KOPT-K1 (cell line): ENCODE measurements at regions not wholly inside any gene's neighbourhood (a gene's known extent, or its start where the extent isn't known, plus 50 kb on each side); places are given as distances from the start of the nearest gene placed in this dataset.

Experiments used
- H3K27ac ChIP-seq: fragments of 200-600 bp; sonication (generic); 2 replicates; pipeline ENCODE4 v1.5.1; 2016; ENCODE audit warnings: antibody characterized with exemption, mild to moderate bottlenecking, low read depth, low read length; ENCODE audit not compliant: poor library complexity, severe bottlenecking
- H3K36me3 ChIP-seq: fragments of 200-600 bp; sonication (generic); 2 replicates; pipeline ENCODE4 v1.5.1; 2017; ENCODE audit warnings: antibody characterized with exemption, mild to moderate bottlenecking, low read length, moderate library complexity; ENCODE audit not compliant: insufficient read depth
- H3K9me3 ChIP-seq: fragments of 200-600 bp; sonication (generic); 2 replicates; pipeline ENCODE4 v1.5.1; 2017; ENCODE audit warnings: antibody characterized with exemption, low read length, mild to moderate bottlenecking; ENCODE audit not compliant: insufficient read depth, poor library complexity, severe bottlenecking

DNA sequence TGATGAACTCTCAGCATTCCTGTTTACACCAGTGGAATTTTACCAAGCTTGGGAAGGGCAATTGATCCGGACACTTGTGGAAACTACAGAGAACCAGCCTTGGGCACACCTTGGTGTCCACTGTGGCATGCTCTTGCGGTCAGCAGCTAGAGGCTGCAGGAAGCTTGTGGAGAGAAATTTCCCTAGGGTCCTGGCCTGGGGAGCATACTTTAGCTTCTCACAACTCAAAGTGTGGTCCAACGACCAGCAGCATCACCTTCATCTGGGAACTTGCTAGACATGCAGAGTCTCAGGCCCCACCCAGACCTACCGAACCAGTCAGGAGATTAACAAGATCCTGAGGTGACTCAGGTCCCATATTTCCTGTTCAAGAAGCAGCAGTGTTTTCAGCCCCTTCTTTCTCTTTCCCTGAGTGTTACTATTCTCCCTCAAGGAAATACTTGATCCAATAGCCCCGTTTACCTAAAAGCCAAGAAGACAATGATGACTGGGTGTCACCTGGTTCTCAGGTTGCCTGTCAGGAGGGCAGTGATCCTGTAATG lies 55.7 kb upstream of the KCNE2 start:
- no peaks in the 10 kb centered on the region for H3K9me3 ChIP-seq
- no peak overlapping the region for H3K27ac ChIP-seq
- H3K36me3 ChIP-seq = no peaks in the 10 kb centered on the region

GRCh38 chr21:34311561-34312330 lies 52.1 kb upstream of the KCNE2 start:
- H3K27ac ChIP-seq = no peak overlapping the region
- H3K9me3 ChIP-seq = no peaks in the 10 kb centered on the region
- H3K36me3 ChIP-seq = no peaks in the 10 kb centered on the region

DNA sequence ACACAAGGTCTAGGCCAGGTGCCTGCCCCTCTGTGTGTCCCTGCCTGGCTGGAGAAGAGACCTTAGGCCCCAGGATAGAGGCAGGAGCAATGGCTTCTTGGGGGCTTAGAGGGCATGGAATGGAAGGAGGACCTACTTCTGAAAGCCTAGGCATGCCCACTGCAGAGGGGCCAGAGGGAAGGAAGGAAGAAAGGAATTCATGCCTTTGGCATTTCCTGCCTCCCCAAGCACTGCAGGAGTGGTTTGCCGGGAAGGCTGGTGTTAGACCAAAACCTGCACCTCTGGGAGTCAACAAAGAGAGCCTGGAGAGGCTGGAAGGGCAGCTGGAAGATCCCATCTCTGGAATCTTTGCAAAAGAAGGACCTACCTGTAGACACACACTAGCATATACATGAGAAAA lies 50.7 kb upstream of the KCNE2 start:
- H3K27ac ChIP-seq = no peak overlapping the region
- H3K9me3 ChIP-seq = no peaks in the 10 kb centered on the region
- no peaks in the 10 kb centered on the region for H3K36me3 ChIP-seq
